ENCODE measurements at regions not wholly inside any gene's neighbourhood (a gene's known extent, or its start where the extent isn't known, plus 50 kb on each side); places are given as distances from the start of the nearest gene placed in this dataset.

GRCh38 chr13:111608556-111608955 lies 288.1 kb downstream of the TEX29 start:
- DNase-seq (ENCODE audit: low spot score): no peak
- in situ Hi-C loops (cut with MboI; ENCODE audit: low sequenced_read_pairs, unreplicated experiment): no loop called here
- TF ChIP-seq CTCF (IDR thresholded peaks at IDR 0.05; ENCODE audit: borderline replicate concordance, control extremely low read depth, extremely low read depth, insufficient read depth, missing control alignments): no peak

GRCh38 chr13:111609631-111610030 lies 289.2 kb downstream of the TEX29 start:
- in situ Hi-C loops (cut with MboI; ENCODE audit: low sequenced_read_pairs, unreplicated experiment): no loop called here
- no peak for TF ChIP-seq CTCF (IDR thresholded peaks at IDR 0.05; ENCODE audit: borderline replicate concordance, control extremely low read depth, extremely low read depth, insufficient read depth, missing control alignments)
- DNase-seq (ENCODE audit: low spot score): no peak

- TF ChIP-seq CTCF (IDR thresholded peaks at IDR 0.05; ENCODE audit: borderline replicate concordance, control extremely low read depth, extremely low read depth, insufficient read depth, missing control alignments): no peak
- DNase-seq (ENCODE audit: low spot score): no peak
- in situ Hi-C loops (cut with MboI; ENCODE audit: low sequenced_read_pairs, unreplicated experiment): no loop called here
These were observed 289.6 kb downstream of the TEX29 start for GRCh38 chr13:111610081-111610480.

GRCh38 chr13:111610879-111611278 lies 290.4 kb downstream of the TEX29 start:
- TF ChIP-seq CTCF (IDR thresholded peaks at IDR 0.05; ENCODE audit: borderline replicate concordance, control extremely low read depth, extremely low read depth, insufficient read depth, missing control alignments): no peak
- in situ Hi-C loops (cut with MboI; ENCODE audit: low sequenced_read_pairs, unreplicated experiment): no loop called here
- DNase-seq (ENCODE audit: low spot score): no peak

DNA sequence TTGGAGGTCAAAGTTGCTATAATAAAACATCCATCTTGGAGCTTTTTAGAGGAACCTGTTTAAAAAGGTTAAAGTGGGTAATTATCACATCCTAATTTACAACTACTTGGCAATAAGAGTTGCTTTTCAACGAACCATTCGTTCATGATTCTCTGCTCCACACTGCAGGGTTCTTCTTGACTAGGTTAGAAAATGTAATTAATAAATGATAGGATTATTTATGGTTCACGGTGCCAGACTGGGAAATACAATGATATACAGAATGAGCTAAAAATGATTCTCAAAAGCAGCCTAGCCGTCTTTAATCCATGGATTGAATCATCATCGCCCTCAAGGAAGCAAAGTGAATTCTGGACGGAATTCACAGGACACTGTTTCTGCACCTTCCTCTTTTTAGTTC lies 291.2 kb downstream of the TEX29 start:
- no peak for DNase-seq (ENCODE audit: low spot score)
- TF ChIP-seq CTCF (IDR thresholded peaks at IDR 0.05; ENCODE audit: borderline replicate concordance, control extremely low read depth, extremely low read depth, insufficient read depth, missing control alignments): no peak
- in situ Hi-C loops (cut with MboI; ENCODE audit: low sequenced_read_pairs, unreplicated experiment): no loop called here

DNA sequence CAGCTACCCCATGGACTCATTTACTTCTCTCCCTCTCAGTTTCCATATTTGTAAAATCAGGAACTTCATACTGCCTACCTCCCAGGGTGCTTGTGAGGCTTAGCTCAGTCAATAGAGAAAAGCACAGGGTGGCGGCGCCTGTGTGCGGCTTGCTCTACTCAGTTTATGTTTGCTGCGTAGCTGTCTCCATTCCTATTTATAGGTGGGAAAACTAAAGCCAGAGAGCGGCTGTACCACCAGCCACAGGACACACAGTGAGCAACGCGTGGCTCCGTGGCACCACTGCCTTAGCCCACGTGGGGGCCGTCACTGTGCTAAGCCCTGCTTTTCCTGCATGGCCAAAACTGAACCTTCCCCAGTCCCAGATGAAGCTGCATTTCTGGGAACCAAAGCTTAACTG lies 292.4 kb downstream of the TEX29 start:
- DNase-seq (ENCODE audit: low spot score): no peak
- no peak for TF ChIP-seq CTCF (IDR thresholded peaks at IDR 0.05; ENCODE audit: borderline replicate concordance, control extremely low read depth, extremely low read depth, insufficient read depth, missing control alignments)
- in situ Hi-C loops (cut with MboI; ENCODE audit: low sequenced_read_pairs, unreplicated experiment): no loop called here

GRCh38 chr13:111614009-111614408 lies 293.6 kb downstream of the TEX29 start:
- DNase-seq (ENCODE audit: low spot score): no peak
- in situ Hi-C loops (cut with MboI; ENCODE audit: low sequenced_read_pairs, unreplicated experiment): no loop called here
- no peak for TF ChIP-seq CTCF (IDR thresholded peaks at IDR 0.05; ENCODE audit: borderline replicate concordance, control extremely low read depth, extremely low read depth, insufficient read depth, missing control alignments)

All from GM13976 (cell line).